GM12878 (cell line): ENCODE measurements at regions not wholly inside any gene's neighbourhood (a gene's known extent, or its start where the extent isn't known, plus 50 kb on each side); places are given as distances from the start of the nearest gene placed in this dataset.
A peak's percentile ranks its signal among the peaks of the same experiment; 100 is the strongest.

Experiments used
- CHD2 ChIP-seq: IDR thresholded peaks from 2 replicates; pipeline ENCODE4 v1.6.1; 2011; ENCODE audit warnings: low read depth, low read length, improper control_type of control experiment, borderline replicate concordance
- FOS ChIP-seq: IDR thresholded peaks from 3 replicates; pipeline ENCODE4 v1.6.1; 2011; ENCODE audit warnings: borderline replicate concordance; ENCODE audit not compliant: insufficient read length; ENCODE audit errors: extremely low read depth
- NFXL1 ChIP-seq: fragments of 450-650 bp; IDR thresholded peaks from 2 replicates; pipeline ENCODE4 v1.6.1; 2017; ENCODE audit warnings: antibody characterized with exemption, mild to moderate bottlenecking, borderline replicate concordance
- NR2C1 ChIP-seq: fragments of 450-650 bp; IDR thresholded peaks from 2 replicates; pipeline ENCODE4 v1.6.1; 2017; ENCODE audit warnings: antibody characterized with exemption, mild to moderate bottlenecking, moderate library complexity
- NR2F1 ChIP-seq: fragments of 450-650 bp; conservative IDR thresholded peaks from 2 replicates; pipeline ENCODE4 v1.6.1; 2017; ENCODE audit warnings: mild to moderate bottlenecking
- SREBF1 ChIP-seq: IDR thresholded peaks from 2 replicates; pipeline ENCODE4 v1.6.1; 2012; ENCODE audit warnings: mild to moderate bottlenecking, low read length
- SRF ChIP-seq, 2 experiments: IDR thresholded peaks; 2 replicates each; pipeline ENCODE4 v1.6.1; 2011; ENCODE audit warnings: low read depth in 2 of 2, low read length in 2 of 2, mild to moderate bottlenecking in 1 of 2, moderate library complexity in 1 of 2
- SUZ12 ChIP-seq: fragments of 200-600 bp; sonication (generic); IDR thresholded peaks from one replicate; pipeline ENCODE4 v1.6.1; 2018; ENCODE audit warnings: antibody characterized with exemption, mild to moderate bottlenecking; ENCODE audit not compliant: unreplicated experiment
- ZZZ3 ChIP-seq: IDR thresholded peaks from 2 replicates; pipeline ENCODE4 v1.6.1; 2011; ENCODE audit warnings: low read depth; ENCODE audit not compliant: control insufficient read depth, insufficient read length
- TF ChIP-seq, protein P1 (sequence below): fragments of 450-650 bp; IDR thresholded peaks from 2 replicates; pipeline ENCODE4 v1.6.1; 2016; ENCODE audit warnings: mild to moderate bottlenecking
- TF ChIP-seq, protein P2 (sequence below), 3 experiments: IDR thresholded peaks in 2 of 3; conservative IDR thresholded peaks in 1 of 3; 2 replicates each; pipeline ENCODE4 v1.5.1; 2011; ENCODE audit warnings: low read depth in 3 of 3, low read length in 3 of 3, mild to moderate bottlenecking in 3 of 3, control low read depth in 2 of 3, moderate library complexity in 2 of 3, inconsistent platforms in 1 of 3, mixed read lengths in 1 of 3; ENCODE audit not compliant: control insufficient read depth in 2 of 3, insufficient read depth in 1 of 3; ENCODE audit errors: extremely low read depth in 1 of 3
- TF ChIP-seq, protein P3 (sequence below): fragments of 450-650 bp; conservative IDR thresholded peaks from 2 replicates; pipeline ENCODE4 v1.6.1; 2017; ENCODE audit warnings: mild to moderate bottlenecking, moderate library complexity

DNA sequence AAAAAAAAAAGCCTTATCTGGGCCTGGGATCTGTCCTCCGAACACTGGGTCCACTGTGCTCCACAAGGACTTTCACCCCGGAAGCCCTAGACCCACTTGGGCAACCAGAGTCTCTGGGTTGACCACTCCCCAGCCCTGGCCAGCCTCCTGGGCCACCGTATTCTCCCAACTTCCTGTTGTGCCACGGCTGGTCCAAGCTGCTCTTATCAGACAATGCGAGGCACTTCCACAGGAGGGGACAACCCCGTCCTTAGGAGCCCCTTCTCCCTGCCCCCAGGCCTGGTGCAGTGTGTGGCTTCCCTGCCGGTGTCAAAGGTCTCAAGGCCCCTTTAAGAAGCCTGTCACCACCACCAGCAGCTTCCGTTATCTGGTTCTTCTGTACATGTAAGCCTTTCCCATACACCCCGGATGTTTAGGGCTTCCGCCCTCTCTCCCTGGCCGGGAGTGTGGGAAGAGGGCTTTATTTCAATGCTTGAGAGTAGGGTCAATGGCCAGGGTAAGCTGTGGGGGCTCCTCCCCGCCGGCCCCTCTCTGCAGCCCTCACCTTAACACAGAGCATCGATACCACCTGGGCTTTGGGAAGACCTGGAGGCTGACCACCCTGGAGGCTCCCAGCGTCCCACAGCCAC, 313.0 kb downstream of the SEC14L1 start (continued):
- TF ChIP-seq, protein P1, sequence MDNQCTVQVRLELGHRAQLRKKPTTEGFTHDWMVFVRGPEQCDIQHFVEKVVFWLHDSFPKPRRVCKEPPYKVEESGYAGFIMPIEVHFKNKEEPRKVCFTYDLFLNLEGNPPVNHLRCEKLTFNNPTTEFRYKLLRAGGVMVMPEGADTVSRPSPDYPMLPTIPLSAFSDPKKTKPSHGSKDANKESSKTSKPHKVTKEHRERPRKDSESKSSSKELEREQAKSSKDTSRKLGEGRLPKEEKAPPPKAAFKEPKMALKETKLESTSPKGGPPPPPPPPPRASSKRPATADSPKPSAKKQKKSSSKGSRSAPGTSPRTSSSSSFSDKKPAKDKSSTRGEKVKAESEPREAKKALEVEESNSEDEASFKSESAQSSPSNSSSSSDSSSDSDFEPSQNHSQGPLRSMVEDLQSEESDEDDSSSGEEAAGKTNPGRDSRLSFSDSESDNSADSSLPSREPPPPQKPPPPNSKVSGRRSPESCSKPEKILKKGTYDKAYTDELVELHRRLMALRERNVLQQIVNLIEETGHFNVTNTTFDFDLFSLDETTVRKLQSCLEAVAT: peak; percentile 74
- TF ChIP-seq, protein P2, sequence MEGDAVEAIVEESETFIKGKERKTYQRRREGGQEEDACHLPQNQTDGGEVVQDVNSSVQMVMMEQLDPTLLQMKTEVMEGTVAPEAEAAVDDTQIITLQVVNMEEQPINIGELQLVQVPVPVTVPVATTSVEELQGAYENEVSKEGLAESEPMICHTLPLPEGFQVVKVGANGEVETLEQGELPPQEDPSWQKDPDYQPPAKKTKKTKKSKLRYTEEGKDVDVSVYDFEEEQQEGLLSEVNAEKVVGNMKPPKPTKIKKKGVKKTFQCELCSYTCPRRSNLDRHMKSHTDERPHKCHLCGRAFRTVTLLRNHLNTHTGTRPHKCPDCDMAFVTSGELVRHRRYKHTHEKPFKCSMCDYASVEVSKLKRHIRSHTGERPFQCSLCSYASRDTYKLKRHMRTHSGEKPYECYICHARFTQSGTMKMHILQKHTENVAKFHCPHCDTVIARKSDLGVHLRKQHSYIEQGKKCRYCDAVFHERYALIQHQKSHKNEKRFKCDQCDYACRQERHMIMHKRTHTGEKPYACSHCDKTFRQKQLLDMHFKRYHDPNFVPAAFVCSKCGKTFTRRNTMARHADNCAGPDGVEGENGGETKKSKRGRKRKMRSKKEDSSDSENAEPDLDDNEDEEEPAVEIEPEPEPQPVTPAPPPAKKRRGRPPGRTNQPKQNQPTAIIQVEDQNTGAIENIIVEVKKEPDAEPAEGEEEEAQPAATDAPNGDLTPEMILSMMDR (IDR thresholded peaks at IDR 0.05 in 2 of 3, conservative IDR thresholded peaks at IDR 0.05 in 1 of 3; ENCODE audit: control insufficient read depth in 2 of 3, extremely low read depth in 1 of 3, insufficient read depth in 1 of 3, low read depth in 3 of 3, low read length in 3 of 3): no peak
- TF ChIP-seq ZZZ3 (no peak), SUZ12 (no peak), NR2F1 (peak; percentile 84), SRF (IDR thresholded peaks at IDR 0.05; ENCODE audit: low read depth in 2 of 2, low read length in 2 of 2) (no peak), SREBF1 (no peak), CHD2 (0 out of 2 replicates have a peak, but pooled peaks have one; percentile 19), NR2C1 (peak; percentile 43; the same call in 1 of the 2 replicates), FOS (no peak), NFXL1 (no peak)
- TF ChIP-seq, protein P3, sequence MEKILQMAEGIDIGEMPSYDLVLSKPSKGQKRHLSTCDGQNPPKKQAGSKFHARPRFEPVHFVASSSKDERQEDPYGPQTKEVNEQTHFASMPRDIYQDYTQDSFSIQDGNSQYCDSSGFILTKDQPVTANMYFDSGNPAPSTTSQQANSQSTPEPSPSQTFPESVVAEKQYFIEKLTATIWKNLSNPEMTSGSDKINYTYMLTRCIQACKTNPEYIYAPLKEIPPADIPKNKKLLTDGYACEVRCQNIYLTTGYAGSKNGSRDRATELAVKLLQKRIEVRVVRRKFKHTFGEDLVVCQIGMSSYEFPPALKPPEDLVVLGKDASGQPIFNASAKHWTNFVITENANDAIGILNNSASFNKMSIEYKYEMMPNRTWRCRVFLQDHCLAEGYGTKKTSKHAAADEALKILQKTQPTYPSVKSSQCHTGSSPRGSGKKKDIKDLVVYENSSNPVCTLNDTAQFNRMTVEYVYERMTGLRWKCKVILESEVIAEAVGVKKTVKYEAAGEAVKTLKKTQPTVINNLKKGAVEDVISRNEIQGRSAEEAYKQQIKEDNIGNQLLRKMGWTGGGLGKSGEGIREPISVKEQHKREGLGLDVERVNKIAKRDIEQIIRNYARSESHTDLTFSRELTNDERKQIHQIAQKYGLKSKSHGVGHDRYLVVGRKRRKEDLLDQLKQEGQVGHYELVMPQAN: 0 out of 2 replicates have a peak, but pooled peaks have one; percentile 31
